GM23338 (cell line): ENCODE measurements at regions not wholly inside any gene's neighbourhood (a gene's known extent, or its start where the extent isn't known, plus 50 kb on each side); places are given as distances from the start of the nearest gene placed in this dataset.

Source experiments
- ATAC-seq: fragments of 200-7000 bp; cut with Tn5 transposase; 3 replicates; pipeline ENCODE4 v1.9.1; 2020
- DNase-seq: peaks from one replicate; pipeline ENCODE4 v3.0.0-alpha.2; 2015; ENCODE audit warnings: low spot score
- H2AFZ ChIP-seq: fragments of 200-600 bp; sonication (generic); 2 replicates; pipeline ENCODE4 v1.8.0; 2016; ENCODE audit warnings: antibody characterized with exemption, mild to moderate bottlenecking, moderate library complexity
- H3F3A ChIP-seq: fragments of 200-600 bp; sonication (generic); replicated peaks from 2 replicates; pipeline ENCODE4 v1.8.0; 2017; ENCODE audit warnings: antibody characterized with exemption, mixed run types, low read depth
- H3K27ac ChIP-seq: fragments of 200-600 bp; sonication (generic); 2 replicates; pipeline ENCODE4 v1.6.1; 2016; ENCODE audit warnings: low read depth
- H3K27me3 ChIP-seq: fragments of 200-600 bp; sonication (generic); 2 replicates; pipeline ENCODE4 v1.8.0; 2016; ENCODE audit warnings: mild to moderate bottlenecking, mixed run types, moderate library complexity; ENCODE audit not compliant: insufficient read depth
- H3K36me3 ChIP-seq: fragments of 200-600 bp; sonication (generic); 2 replicates; pipeline ENCODE4 v1.8.0; 2016; ENCODE audit warnings: mild to moderate bottlenecking; ENCODE audit not compliant: insufficient read depth
- H3K4me1 ChIP-seq: fragments of 200-600 bp; sonication (generic); 2 replicates; pipeline ENCODE4 v1.8.0; 2016; ENCODE audit warnings: mild to moderate bottlenecking, moderate library complexity; ENCODE audit not compliant: insufficient read depth
- H3K4me2 ChIP-seq: fragments of 200-600 bp; sonication (generic); 2 replicates; pipeline ENCODE4 v1.7.1; 2017; ENCODE audit warnings: mixed run types
- H3K4me3 ChIP-seq: fragments of 200-600 bp; sonication (generic); 2 replicates; pipeline ENCODE4 v1.6.1; 2016; ENCODE audit warnings: mixed run types
- H3K79me2 ChIP-seq: fragments of 200-600 bp; sonication (generic); replicated peaks from 2 replicates; pipeline ENCODE4 v1.8.0; 2017; ENCODE audit warnings: mild to moderate bottlenecking; ENCODE audit not compliant: insufficient read depth
- H3K9me2 ChIP-seq: fragments of 200-600 bp; sonication (generic); 2 replicates; pipeline ENCODE4 v1.8.0; 2017; ENCODE audit not compliant: insufficient read depth
- H4K20me1 ChIP-seq: fragments of 200-600 bp; sonication (generic); replicated peaks from 2 replicates; pipeline ENCODE4 v1.8.0; 2017; ENCODE audit warnings: mild to moderate bottlenecking; ENCODE audit not compliant: insufficient read depth
- H3K27ac Mint-ChIP-seq: 2 replicates; pipeline ENCODE4 v1.8.0; 2020; ENCODE audit warnings: inconsistent platforms, mild to moderate bottlenecking, moderate library complexity, mixed read lengths
- H3K27me3 Mint-ChIP-seq: 3 replicates; pipeline ENCODE4 v1.8.0; 2022; ENCODE audit warnings: low read depth, mild to moderate bottlenecking, moderate library complexity, mixed read lengths, inconsistent platforms; ENCODE audit not compliant: insufficient read depth, poor library complexity
- H3K36me3 Mint-ChIP-seq: 3 replicates; pipeline ENCODE4 v1.8.0; 2021; ENCODE audit warnings: low read depth, mild to moderate bottlenecking, inconsistent platforms, moderate library complexity, mixed read lengths
- H3K4me1 Mint-ChIP-seq: 3 replicates; pipeline ENCODE4 v1.8.0; 2020; ENCODE audit warnings: mild to moderate bottlenecking, inconsistent platforms, mixed read lengths
- H3K4me3 Mint-ChIP-seq: 3 replicates; pipeline ENCODE4 v1.8.0; 2021; ENCODE audit warnings: moderate library complexity, mild to moderate bottlenecking, inconsistent platforms, mixed read lengths
- H3K9me3 Mint-ChIP-seq: 3 replicates; pipeline ENCODE4 v1.8.0; 2020; ENCODE audit warnings: moderate library complexity, mild to moderate bottlenecking, inconsistent platforms, mixed read lengths
- CREB1 ChIP-seq: fragments of 250-450 bp; sonication (Bioruptor Pico); IDR thresholded peaks from 2 replicates; pipeline ENCODE4 v1.5.0; 2020; ENCODE audit warnings: low read depth, mild to moderate bottlenecking, moderate library complexity
- EZH2 ChIP-seq: fragments of 200-600 bp; sonication (generic); IDR thresholded peaks from one replicate; pipeline ENCODE4 v1.8.0; 2017; ENCODE audit warnings: antibody characterized with exemption, mild to moderate bottlenecking, low read depth; ENCODE audit not compliant: unreplicated experiment
- EZH2phosphoT487 ChIP-seq: fragments of 200-600 bp; sonication (generic); IDR thresholded peaks from one replicate; pipeline ENCODE4 v1.8.1; 2018; ENCODE audit warnings: antibody characterized with exemption; ENCODE audit not compliant: unreplicated experiment
- JUNB ChIP-seq: IDR thresholded peaks from one replicate; pipeline ENCODE4 v1.6.1; 2016; ENCODE audit warnings: antibody characterized with exemption; ENCODE audit not compliant: unreplicated experiment
- NANOG ChIP-seq: IDR thresholded peaks from 2 replicates; pipeline ENCODE4 v1.6.1; 2016; ENCODE audit warnings: antibody characterized with exemption, borderline replicate concordance
- POLR2AphosphoS5 ChIP-seq: IDR thresholded peaks from 2 replicates; pipeline ENCODE4 v1.6.1; 2016; ENCODE audit warnings: antibody characterized with exemption, low read depth
- STAT1 ChIP-seq: IDR thresholded peaks from one replicate; pipeline ENCODE4 v1.6.1; 2016; ENCODE audit warnings: antibody characterized with exemption; ENCODE audit not compliant: unreplicated experiment
- ZNF114 ChIP-seq: fragments of 250-450 bp; sonication (Bioruptor Pico); IDR thresholded peaks from 2 replicates; pipeline ENCODE4 v1.5.0; 2020; ENCODE audit warnings: mild to moderate bottlenecking, moderate library complexity
- ZNF331 ChIP-seq: fragments of 250-450 bp; sonication (Bioruptor Pico); IDR thresholded peaks from 2 replicates; pipeline ENCODE4 v1.5.0; 2020; ENCODE audit warnings: low read depth, mild to moderate bottlenecking, moderate library complexity
- ZNF462 ChIP-seq: fragments of 250-450 bp; sonication (Bioruptor Pico); IDR thresholded peaks from 2 replicates; pipeline ENCODE4 v1.5.0; 2020; ENCODE audit warnings: mild to moderate bottlenecking, moderate library complexity
- TF ChIP-seq, protein P1 (sequence below): IDR thresholded peaks from 2 replicates; pipeline ENCODE4 v1.6.1; 2016; ENCODE audit warnings: antibody characterized with exemption
- TF ChIP-seq, protein P2 (sequence below), 2 experiments: fragments of 200-600 bp in 1 of 2; sonication (generic) in 1 of 2; conservative IDR thresholded peaks; 2 replicates each; pipeline versions ENCODE4 v1.5.1 to v1.6.1; 2016 to 2017; ENCODE audit warnings: antibody characterized with exemption in 2 of 2, low read depth in 2 of 2, mild to moderate bottlenecking in 2 of 2, moderate library complexity in 1 of 2

- no peaks in the 10 kb centered on the region for H3K9me3 Mint-ChIP-seq
- H3K4me3 Mint-ChIP-seq = no peak overlapping the region
- no peaks in the 10 kb centered on the region for H3K27me3 ChIP-seq
- H3K4me3 ChIP-seq = no peak overlapping the region
- H3K36me3 ChIP-seq = no peaks in the 10 kb centered on the region; the same call in 1 of the 2 replicates
- ATAC-seq (no peak), DNase-seq (no peak)
- H3K4me2 ChIP-seq = no peak overlapping the region
- H4K20me1 ChIP-seq = no peaks in the 10 kb centered on the region
- no peaks in the 10 kb centered on the region for H3K4me1 Mint-ChIP-seq
- H3K36me3 Mint-ChIP-seq = no peaks in the 10 kb centered on the region
- H2AFZ ChIP-seq = no peak overlapping the region
- no peaks in the 10 kb centered on the region for H3K79me2 ChIP-seq
- no peaks in the 10 kb centered on the region for H3K27me3 Mint-ChIP-seq
- H3K9me2 ChIP-seq = peaks cover 3% of the 10 kb centered on the region; the same call in 1 of the 2 replicates
- H3K4me1 ChIP-seq = no peaks in the 10 kb centered on the region
- no peaks in the 10 kb centered on the region for H3F3A ChIP-seq
- TF ChIP-seq JUNB (no peak), STAT1 (no peak), NANOG (no peak), POLR2AphosphoS5 (no peak)
- no peak overlapping the region for H3K27ac Mint-ChIP-seq
- H3K27ac ChIP-seq = no peak overlapping the region
These were observed 265.3 kb upstream of the PRICKLE1 start for GRCh38 chr12:42854826-42855225.

DNA sequence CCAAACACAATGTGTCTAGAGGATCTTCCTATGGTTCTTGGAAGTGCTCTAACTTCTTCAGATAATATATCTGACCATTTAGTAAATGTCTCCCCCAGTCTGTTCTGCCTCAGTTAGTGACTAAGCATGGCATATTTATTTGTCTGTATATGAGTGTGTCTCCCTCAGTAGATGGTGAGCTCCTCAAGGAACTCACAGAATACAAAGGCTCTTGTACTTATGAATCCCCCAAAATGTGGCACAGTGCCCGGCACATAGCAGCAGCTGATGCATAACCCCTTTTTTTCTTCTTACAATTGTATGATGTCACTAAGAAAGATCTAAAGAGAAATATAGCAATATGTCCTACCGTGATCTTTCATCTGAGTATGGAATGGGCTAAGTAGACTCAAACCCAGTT lies 264.7 kb upstream of the PRICKLE1 start:
- Histone ChIP-seq H3K79me2 (no peaks in the 10 kb centered on the region), H3K4me3 (no peak overlapping the region), H3K9me2 (peaks cover 3% of the 10 kb centered on the region; the same call in 1 of the 2 replicates), H3K27ac (no peak overlapping the region), H3K36me3 (no peaks in the 10 kb centered on the region), H3K27me3 (no peaks in the 10 kb centered on the region), H2AFZ (no peak overlapping the region), H4K20me1 (no peaks in the 10 kb centered on the region), H3F3A (no peaks in the 10 kb centered on the region), H3K4me2 (no peak overlapping the region), H3K4me1 (no peaks in the 10 kb centered on the region)
- ATAC-seq (no peak), DNase-seq (no peak)
- Mint-ChIP-seq H3K27me3 (no peaks in the 10 kb centered on the region), H3K36me3 (no peaks in the 10 kb centered on the region), H3K27ac (no peak overlapping the region), H3K4me3 (no peak overlapping the region), H3K4me1 (no peaks in the 10 kb centered on the region), H3K9me3 (no peaks in the 10 kb centered on the region)
- no peak for TF ChIP-seq NANOG
- no peak for TF ChIP-seq ZNF462
- no peak for TF ChIP-seq ZNF331 (CRISPR knock-in tag)
- no peak for TF ChIP-seq ZNF114
- TF ChIP-seq EZH2 = no peak
- no peak for TF ChIP-seq STAT1
- TF ChIP-seq, protein P1, sequence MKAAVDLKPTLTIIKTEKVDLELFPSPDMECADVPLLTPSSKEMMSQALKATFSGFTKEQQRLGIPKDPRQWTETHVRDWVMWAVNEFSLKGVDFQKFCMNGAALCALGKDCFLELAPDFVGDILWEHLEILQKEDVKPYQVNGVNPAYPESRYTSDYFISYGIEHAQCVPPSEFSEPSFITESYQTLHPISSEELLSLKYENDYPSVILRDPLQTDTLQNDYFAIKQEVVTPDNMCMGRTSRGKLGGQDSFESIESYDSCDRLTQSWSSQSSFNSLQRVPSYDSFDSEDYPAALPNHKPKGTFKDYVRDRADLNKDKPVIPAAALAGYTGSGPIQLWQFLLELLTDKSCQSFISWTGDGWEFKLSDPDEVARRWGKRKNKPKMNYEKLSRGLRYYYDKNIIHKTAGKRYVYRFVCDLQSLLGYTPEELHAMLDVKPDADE = no peak
- no peak for TF ChIP-seq POLR2AphosphoS5
- no peak for TF ChIP-seq EZH2phosphoT487
- TF ChIP-seq, protein P2, sequence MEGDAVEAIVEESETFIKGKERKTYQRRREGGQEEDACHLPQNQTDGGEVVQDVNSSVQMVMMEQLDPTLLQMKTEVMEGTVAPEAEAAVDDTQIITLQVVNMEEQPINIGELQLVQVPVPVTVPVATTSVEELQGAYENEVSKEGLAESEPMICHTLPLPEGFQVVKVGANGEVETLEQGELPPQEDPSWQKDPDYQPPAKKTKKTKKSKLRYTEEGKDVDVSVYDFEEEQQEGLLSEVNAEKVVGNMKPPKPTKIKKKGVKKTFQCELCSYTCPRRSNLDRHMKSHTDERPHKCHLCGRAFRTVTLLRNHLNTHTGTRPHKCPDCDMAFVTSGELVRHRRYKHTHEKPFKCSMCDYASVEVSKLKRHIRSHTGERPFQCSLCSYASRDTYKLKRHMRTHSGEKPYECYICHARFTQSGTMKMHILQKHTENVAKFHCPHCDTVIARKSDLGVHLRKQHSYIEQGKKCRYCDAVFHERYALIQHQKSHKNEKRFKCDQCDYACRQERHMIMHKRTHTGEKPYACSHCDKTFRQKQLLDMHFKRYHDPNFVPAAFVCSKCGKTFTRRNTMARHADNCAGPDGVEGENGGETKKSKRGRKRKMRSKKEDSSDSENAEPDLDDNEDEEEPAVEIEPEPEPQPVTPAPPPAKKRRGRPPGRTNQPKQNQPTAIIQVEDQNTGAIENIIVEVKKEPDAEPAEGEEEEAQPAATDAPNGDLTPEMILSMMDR (conservative IDR thresholded peaks at IDR 0.05; ENCODE audit: low read depth in 2 of 2) = no peak
- no peak for TF ChIP-seq CREB1
- TF ChIP-seq JUNB = no peak
